PC-3 (cell line): ENCODE measurements at regions not wholly inside any gene's neighbourhood (a gene's known extent, or its start where the extent isn't known, plus 50 kb on each side); places are given as distances from the start of the nearest gene placed in this dataset.

ENCODE experiments used
- ATAC-seq: fragments of 200-7000 bp; cut with Tn5 transposase; 2 replicates; pipeline ENCODE4 v1.9.1; 2020; ENCODE audit warnings: mild to moderate bottlenecking, moderate library complexity
- BruUV-seq: library from RNA; stranded (reverse); fragments of 400-500 nt; replicated peaks from 2 replicates; lab custom pipeline; 2021; lab: Mats Ljungman, UMichigan
- CTCF ChIA-PET: fragments of 300-600 bp; sonication (Branson Sonifier 250); formaldehyde crosslinking; loops from one replicate; lab custom pipeline; 2022; ENCODE audit warnings: antibody characterized with exemption; lab: Charles Lee
- POLR2A ChIA-PET: fragments of 300-600 bp; sonication (Branson Sonifier 250); formaldehyde crosslinking; loops from one replicate; lab custom pipeline; 2022; ENCODE audit warnings: antibody characterized with exemption; ENCODE audit not compliant: unreplicated experiment; lab: Charles Lee
- DNase-seq: peaks from one replicate; pipeline ENCODE4 v3.0.0-alpha.2; 2015
- H2AFZ ChIP-seq: fragments of 300-600 bp; sonication (generic); 2 replicates; pipeline ENCODE4 v1.6.0; 2016; ENCODE audit warnings: antibody characterized with exemption, low read length
- H3F3A ChIP-seq: fragments of 300-600 bp; sonication (generic); one replicate; pipeline ENCODE4 v1.6.0; 2017; ENCODE audit warnings: antibody characterized with exemption, low read length, control low read depth, mild to moderate bottlenecking; ENCODE audit not compliant: unreplicated experiment
- H3K27ac ChIP-seq: fragments of 300-600 bp; sonication (generic); 2 replicates; pipeline ENCODE4 v1.5.1; 2016; ENCODE audit warnings: mild to moderate bottlenecking, low read length
- H3K27me3 ChIP-seq: fragments of 300-600 bp; sonication (generic); 2 replicates; pipeline ENCODE4 v1.6.1; 2016; ENCODE audit warnings: low read length, mixed read lengths
- H3K36me3 ChIP-seq: fragments of 300-600 bp; sonication (generic); 2 replicates; pipeline ENCODE4 v1.6.1; 2016; ENCODE audit warnings: low read depth, mixed run types, low read length, mixed read lengths
- H3K4me1 ChIP-seq: fragments of 300-600 bp; sonication (generic); 2 replicates; pipeline ENCODE4 v1.5.1; 2016; ENCODE audit warnings: low read length; ENCODE audit not compliant: insufficient read depth
- H3K4me2 ChIP-seq: fragments of 300-600 bp; sonication (generic); 2 replicates; pipeline ENCODE4 v1.6.0; 2016; ENCODE audit warnings: low read length
- H3K4me3 ChIP-seq: fragments of 300-600 bp; sonication (generic); 2 replicates; pipeline ENCODE4 v1.5.1; 2016; ENCODE audit warnings: mild to moderate bottlenecking, low read length, mixed read lengths
- H3K79me2 ChIP-seq: fragments of 300-600 bp; sonication (generic); 2 replicates; pipeline ENCODE4 v1.6.1; 2017; ENCODE audit warnings: low read length, mixed read lengths
- H3K9ac ChIP-seq: fragments of 300-600 bp; sonication (generic); 2 replicates; pipeline ENCODE4 v1.6.0; 2016; ENCODE audit warnings: mild to moderate bottlenecking, low read length
- H3K9me2 ChIP-seq: fragments of 300-600 bp; sonication (generic); replicated peaks from 2 replicates; pipeline ENCODE4 v1.6.1; 2016; ENCODE audit warnings: mixed run types, low read length, mixed read lengths
- H3K9me3 ChIP-seq: fragments of 300-600 bp; sonication (generic); 2 replicates; pipeline ENCODE4 v1.6.1; 2016; ENCODE audit warnings: low read length, mixed read lengths
- H4K20me1 ChIP-seq: fragments of 300-600 bp; sonication (generic); 2 replicates; pipeline ENCODE4 v1.6.1; 2016; ENCODE audit warnings: low read length, mixed read lengths
- CTCF ChIP-seq: fragments of 300-600 bp; sonication (generic); conservative IDR thresholded peaks from 2 replicates; pipeline ENCODE4 v1.5.1; 2017; ENCODE audit warnings: antibody characterized with exemption, low read depth, mild to moderate bottlenecking, low read length
- EZH2 ChIP-seq: fragments of 300-600 bp; sonication (generic); IDR thresholded peaks from one replicate; pipeline ENCODE4 v1.6.1; 2017; ENCODE audit warnings: antibody characterized with exemption, mild to moderate bottlenecking, low read length; ENCODE audit not compliant: unreplicated experiment
- EZH2phosphoT487 ChIP-seq: fragments of 300-600 bp; sonication (generic); IDR thresholded peaks from 2 replicates; pipeline ENCODE4 v1.6.1; 2018; ENCODE audit warnings: mild to moderate bottlenecking, antibody characterized with exemption, low read length, borderline replicate concordance
- intact Hi-C: fragments of 100-400 bp; cut with micrococcal nuclease; formaldehyde crosslinking; loops from 2 replicates; pipeline ENCODE4 v1.9.0; 2023

GRCh38 chr14:84180336-84180735 is 1349.6 kb upstream of the FLRT2 start:
- ATAC-seq (no peak), DNase-seq (no peak)
- BruUV-seq, result no TSS peak
- Histone ChIP-seq H4K20me1 (no peaks in the 10 kb centered on the region), H3F3A (no peaks in the 10 kb centered on the region), H3K27ac (no peak overlapping the region), H3K9me3 (0 out of 2 replicates have a peak, but pooled peaks cover 3% of the 10 kb centered on the region), H3K79me2 (no peaks in the 10 kb centered on the region), H3K27me3 (no peaks in the 10 kb centered on the region), H3K9ac (no peak overlapping the region), H3K4me2 (no peak overlapping the region), H3K4me3 (no peak overlapping the region), H3K9me2 (no peaks in the 10 kb centered on the region), H2AFZ (no peak overlapping the region), H3K4me1 (no peaks in the 10 kb centered on the region), H3K36me3 (no peaks in the 10 kb centered on the region)
- CTCF ChIA-PET, result no interaction called here
- POLR2A ChIA-PET, result no interaction called here
- intact Hi-C loops, result no loop called here
- TF ChIP-seq EZH2 (no peak), CTCF (no peak), EZH2phosphoT487 (no peak)

GRCh38 chr14:84181072-84181471 is 1348.9 kb upstream of the FLRT2 start:
- Histone ChIP-seq H3K4me3 (no peak overlapping the region), H3K4me1 (no peaks in the 10 kb centered on the region), H3K9me3 (0 out of 2 replicates have a peak, but pooled peaks cover 3% of the 10 kb centered on the region), H3K9ac (no peak overlapping the region), H3K36me3 (no peaks in the 10 kb centered on the region), H3K9me2 (no peaks in the 10 kb centered on the region), H3F3A (no peaks in the 10 kb centered on the region), H3K27me3 (no peaks in the 10 kb centered on the region), H2AFZ (no peak overlapping the region), H3K79me2 (no peaks in the 10 kb centered on the region), H4K20me1 (no peaks in the 10 kb centered on the region), H3K4me2 (no peak overlapping the region), H3K27ac (no peak overlapping the region)
- ChIA-PET POLR2A (no interaction called here), CTCF (no interaction called here)
- no peak for TF ChIP-seq EZH2
- BruUV-seq, result no TSS peak
- no peak for DNase-seq
- intact Hi-C loops, result no loop called here
- no peak for ATAC-seq

GRCh38 chr14:84195514-84195913 is 1334.4 kb upstream of the FLRT2 start:
- CTCF ChIA-PET, result no interaction called here
- intact Hi-C loops, result no loop called here
- Histone ChIP-seq H3K4me3 (no peak overlapping the region), H3K4me1 (no peaks in the 10 kb centered on the region), H4K20me1 (no peaks in the 10 kb centered on the region), H3K79me2 (no peaks in the 10 kb centered on the region), H3K9ac (no peak overlapping the region), H3K9me2 (no peaks in the 10 kb centered on the region), H3K9me3 (peaks cover 14% of the 10 kb centered on the region; the same call in 1 of the 2 replicates), H2AFZ (no peak overlapping the region), H3K4me2 (no peak overlapping the region), H3K36me3 (no peaks in the 10 kb centered on the region), H3F3A (no peaks in the 10 kb centered on the region), H3K27me3 (no peaks in the 10 kb centered on the region), H3K27ac (no peak overlapping the region)
- no peak for TF ChIP-seq CTCF
- no peak for TF ChIP-seq EZH2
- TF ChIP-seq EZH2phosphoT487, result no peak
- POLR2A ChIA-PET, result no interaction called here
- ATAC-seq (no peak), DNase-seq (no peak)
- BruUV-seq, result no TSS peak
